Embryonic facial prominence (tissue), 1 donor: ENCODE measurements at regions not wholly inside any gene's neighbourhood (a gene's known extent, or its start where the extent isn't known, plus 50 kb on each side); places are given as distances from the start of the nearest gene placed in this dataset.
A peak's percentile ranks its signal among the peaks of the same experiment; 100 is the strongest.

ENCODE experiments used
- DNase-seq: peaks from one replicate; pipeline ENCODE4 v3.0.0-alpha.2; 2016; ENCODE audit errors: extremely low spot score

DNA sequence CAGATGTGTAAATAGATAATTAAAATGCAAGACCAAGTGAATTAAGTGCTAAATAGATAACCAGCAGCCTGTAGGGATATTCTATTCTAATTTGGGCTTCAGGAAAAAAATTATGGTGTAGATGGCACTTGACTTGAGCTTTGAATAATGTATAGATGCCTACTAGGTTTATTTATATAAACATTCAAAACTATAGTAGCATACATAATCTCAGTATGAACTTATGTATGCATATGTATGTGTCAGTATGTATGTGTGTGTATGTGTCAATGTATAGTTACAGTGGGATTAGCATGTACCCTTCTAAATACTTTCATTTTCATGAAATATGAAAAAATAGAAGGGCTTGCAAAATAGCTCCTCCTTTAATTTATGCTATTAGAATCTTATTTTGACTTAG lies 207.3 kb upstream of the PPP1R3A start:
- DNase-seq: no peak

DNA sequence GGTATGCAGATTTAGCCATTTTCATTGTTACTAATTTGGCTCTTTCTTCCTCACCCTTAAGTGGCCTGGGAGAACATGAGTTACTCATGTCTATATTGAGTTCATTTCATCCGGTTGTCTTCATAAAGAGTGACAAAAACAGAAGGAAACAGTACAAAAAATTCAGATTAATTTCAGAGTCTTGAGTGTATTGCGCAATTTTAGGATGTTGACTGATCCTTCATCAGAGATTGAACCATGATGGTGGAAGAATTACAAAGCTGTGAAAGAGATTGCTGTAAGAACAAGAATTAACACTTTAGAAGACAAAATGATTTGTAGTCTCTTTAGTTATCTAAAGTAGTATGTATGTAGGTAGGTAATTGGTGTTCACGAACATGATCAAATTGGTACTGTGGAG lies 194.0 kb upstream of the PPP1R3A start:
- DNase-seq: no peak

DNA sequence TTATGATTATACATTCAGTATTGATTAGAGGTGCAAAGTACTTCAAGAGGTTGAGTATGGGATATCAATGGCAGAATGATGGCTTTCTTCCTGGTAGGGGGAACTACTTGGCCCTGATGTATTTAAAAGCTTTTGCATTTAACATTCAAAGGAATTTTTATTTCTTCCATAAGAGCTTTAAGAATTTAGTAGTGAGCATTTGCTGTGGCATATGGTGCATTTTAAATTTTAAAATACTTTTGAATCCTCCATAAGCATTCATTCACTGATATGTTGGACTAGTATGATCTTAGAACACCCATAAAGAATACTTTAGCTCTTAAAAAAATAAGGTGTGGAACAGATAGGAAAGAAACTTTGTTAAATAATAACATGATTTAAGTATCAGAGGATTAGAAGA lies 191.9 kb upstream of the PPP1R3A start:
- no peak for DNase-seq

DNA sequence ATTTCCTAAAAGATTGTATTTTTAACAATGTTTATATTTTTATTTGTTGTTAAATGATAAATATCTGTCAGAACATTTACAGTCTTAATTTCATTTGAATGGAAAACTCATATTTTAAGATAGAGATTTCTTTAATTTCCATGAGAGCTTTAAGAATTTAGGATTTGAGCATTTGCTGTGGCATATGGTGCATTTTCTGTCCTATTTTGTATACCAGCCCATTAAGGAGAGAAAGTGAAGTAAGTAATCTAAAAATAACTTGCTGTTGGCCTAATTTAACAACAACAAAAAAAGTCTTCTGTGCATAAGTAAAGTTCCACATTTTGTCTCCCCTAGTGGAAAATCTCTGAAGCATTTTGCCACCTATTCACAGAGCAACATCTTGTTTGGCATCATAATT lies 190.9 kb upstream of the PPP1R3A start:
- no peak for DNase-seq

DNA sequence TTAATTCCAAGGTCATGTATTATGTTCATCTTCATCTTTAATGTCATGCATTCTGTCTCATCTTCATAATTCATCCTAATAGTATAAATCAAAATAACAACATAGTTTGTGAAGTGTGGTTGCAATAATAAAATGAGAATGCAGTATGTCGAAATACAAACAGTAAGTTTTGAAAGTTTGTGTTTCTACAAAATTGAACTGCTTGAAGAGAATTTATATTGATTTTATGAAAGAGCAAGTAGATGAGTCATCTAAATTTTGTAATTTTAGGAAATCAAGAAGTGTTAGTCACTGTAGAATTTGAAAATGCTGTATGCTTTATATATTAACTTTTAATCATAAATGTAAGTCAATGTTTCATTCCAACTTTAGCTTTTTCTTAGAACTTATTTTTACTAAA lies 190.5 kb upstream of the PPP1R3A start:
- no peak for DNase-seq

DNA sequence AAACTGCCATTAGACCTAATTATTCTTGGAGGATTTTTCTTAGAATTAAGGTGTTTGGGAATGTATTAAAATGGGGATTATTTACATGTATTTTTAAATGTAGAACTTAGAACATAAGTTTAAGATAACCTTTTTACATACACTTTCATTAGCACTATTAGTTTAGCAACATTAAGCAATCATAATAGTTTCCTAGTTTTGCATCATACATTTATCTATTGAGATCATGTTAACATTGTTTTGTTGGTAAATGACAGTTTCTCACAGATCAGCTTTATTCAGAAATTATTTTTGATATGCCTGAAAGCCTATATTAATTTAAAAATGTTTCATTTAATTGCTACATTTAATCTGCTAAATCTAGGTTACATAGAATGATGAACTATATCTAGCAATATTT lies 189.7 kb upstream of the PPP1R3A start:
- no peak for DNase-seq

DNA sequence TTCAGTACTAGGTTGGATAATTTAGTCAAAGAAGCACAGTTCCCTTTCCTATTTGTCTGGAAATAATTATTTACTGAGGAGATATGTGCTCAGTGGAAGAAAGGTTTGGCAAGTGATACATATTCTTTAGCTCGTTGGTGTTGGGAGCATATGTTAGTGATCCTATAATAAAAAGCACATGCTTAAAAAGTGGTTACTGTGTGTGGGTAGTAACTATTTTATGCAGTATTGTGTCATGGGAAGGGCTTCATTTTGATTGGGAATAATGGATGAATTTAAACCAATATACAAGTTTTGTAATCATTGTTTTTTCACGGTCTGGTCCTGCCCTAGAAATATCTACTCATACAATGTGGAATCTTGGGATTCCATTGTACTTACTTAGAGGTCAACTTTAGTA lies 188.7 kb upstream of the PPP1R3A start:
- DNase-seq: no peak

DNA sequence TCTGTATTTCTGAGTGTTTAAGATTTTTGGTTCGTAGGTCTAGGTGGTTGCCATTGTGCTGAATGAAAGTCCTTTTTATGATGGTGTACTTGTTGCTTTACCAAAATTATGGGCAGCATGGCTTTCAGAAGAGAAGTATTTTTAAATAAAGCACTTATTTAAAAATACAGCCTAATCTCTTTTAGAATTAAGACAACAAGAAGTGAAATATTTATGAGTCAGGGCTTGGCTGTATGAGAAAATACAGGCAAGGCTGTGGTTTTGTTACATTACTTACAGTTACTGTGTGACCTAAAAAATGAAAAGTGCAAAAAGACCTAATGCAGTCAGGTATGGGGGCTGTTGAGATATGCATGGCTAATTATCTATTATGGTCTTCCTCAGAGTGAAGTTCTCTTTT lies 185.2 kb upstream of the PPP1R3A start:
- DNase-seq: no peak

DNA sequence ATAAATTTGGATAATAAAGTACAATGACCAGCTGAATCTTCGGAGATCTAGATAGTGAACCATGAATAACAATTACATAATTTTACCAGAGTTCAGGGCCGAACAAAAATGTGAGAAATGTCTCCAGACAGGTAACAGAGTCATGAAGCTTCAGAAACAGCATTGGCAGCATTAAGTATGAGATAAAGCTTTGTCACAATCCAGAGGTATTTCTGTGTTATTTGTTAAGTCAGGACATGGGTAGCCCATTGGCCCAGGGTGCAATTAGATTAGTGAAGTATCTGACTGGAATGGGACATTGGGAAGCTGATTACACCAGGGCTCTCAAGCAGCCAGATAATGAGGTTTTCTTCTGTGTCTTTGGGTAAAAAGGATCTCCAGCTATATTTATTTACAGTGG lies 184.2 kb upstream of the PPP1R3A start:
- no peak for DNase-seq

DNA sequence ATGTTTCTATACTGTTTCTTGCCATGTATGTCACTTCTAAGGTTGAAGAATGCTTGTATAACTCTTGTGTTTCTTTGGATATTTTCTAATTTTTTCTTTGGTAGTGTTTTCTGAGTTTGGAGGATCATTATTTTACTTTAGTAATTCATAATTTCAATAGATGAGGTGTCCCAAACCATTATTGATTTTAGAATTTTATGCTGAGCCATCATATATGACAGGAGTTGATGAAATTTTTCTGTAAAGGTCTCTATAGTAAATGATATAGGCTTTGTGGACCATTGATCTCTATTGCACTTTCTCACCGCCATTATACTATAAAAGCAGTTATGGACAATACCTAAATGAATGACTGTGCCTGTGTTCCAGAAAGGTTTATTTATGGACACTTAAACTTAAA lies 183.3 kb upstream of the PPP1R3A start:
- no peak for DNase-seq

DNA sequence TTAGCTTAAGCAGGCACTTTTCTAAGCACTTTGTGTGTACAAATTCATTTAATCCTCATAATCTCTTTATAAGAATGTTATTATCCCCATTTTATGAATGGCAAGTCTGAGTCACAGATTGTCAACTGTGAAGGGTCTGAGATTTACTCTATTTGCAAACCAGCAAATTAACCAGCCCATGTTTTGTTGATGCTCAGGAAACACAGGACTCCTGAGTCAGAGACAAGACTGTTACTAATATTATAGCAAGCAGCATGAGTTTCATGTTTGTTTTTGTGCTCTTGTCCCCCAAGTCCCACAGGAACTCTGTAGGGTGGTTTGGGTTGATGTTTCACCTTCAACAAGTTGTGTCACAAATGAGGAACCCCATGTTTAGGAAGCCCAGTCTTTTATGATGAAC lies 182.0 kb upstream of the PPP1R3A start:
- DNase-seq: no peak

DNA sequence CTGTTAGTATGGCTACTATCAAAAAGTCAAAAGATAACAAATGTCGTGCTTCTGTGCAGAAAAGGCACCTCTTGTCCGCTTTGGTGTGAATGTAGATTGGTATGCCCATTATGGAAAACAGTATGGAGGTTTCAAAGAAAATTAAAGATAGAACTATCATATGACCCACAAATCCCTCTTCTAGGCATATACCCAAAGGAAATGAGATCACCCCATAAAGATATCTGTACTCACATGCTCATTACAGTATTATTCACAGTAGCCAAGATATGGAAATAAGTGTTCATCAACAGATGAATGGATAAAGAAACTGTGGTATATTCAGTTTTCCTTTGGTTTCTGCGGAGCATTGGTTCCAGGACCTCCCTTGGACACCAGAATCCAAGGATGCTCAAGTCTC lies 180.5 kb upstream of the PPP1R3A start:
- no peak for DNase-seq

DNA sequence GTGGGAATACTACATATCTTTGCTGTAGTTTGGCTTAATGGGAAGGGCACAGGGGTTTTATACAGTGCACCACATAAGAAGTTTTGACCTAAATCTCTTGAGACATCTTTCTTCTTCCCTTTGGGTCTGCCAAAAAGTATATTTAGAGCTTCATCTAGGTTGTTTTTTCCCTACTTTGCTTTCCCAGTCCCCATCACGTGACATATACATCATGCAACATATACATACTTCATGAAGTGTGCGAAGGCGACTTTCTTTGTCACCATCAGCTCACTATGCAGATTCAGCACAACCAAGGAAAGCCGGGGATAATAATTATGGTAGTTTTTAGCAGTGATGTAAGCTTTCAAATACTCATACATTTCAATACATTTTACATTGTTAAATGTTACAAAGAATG lies 177.1 kb upstream of the PPP1R3A start:
- no peak for DNase-seq

DNA sequence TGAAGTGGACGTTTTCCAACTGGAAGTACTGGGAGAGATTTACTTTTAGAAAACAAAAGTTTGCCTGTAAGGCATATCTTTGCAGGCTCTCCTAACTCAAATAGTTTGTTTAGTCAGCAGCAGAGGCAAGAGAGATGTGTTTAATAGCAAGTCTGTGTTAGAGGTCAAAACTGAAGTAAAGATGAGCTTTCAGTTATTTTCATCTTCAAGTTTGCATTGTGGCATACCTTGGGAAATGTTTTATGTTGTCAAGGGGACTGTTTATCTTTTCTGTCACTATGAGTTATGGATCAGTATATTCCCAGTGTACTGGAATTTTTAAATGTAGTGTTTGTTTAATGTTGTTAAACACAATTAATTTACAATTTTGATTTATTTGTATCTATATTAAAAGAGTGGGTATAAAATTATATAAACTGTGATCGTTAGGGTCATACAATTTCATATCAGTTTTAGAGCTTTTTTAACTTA lies 169.7 kb upstream of the PPP1R3A start:
- DNase-seq: no peak

DNA sequence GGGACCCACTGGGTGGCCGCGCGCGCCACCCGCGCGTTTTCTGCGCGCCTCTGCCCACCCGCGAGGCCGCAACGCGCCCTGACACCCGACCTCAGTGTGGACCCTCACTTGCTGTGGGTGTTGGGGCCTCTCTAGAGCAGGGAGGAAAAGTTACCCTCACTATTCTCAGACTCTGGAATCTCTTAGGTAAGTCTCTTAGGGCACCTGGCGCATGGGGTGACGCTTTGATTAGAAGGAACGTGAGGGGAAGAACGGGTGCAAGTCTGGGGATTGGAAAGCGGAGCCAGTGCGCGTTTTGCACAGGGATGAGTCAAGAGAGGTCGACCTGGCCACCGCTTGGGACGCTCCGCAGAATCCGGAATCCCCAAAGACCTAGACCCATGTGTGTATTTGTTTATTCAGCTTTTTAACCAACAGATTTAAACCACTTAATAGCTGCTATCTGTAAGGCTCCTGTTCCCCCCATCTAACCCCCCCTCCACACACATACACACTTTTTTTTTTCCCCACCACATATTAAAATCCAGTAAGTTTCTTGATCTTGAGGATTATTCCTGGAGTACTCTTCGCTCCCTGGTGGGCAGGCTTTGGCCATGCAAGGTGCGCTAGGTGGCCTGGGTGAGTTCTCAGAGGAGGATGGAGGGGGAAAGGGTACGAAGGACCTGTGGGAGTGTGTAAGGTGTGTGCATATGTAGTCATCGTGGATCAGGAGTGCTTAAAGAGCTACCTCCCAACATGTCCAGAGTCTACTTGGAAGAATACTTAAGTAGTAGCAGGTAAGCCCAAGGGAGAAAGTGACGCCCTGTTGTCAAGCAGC lies 169.1 kb upstream of the PPP1R3A start:
- DNase-seq: no peak

DNA sequence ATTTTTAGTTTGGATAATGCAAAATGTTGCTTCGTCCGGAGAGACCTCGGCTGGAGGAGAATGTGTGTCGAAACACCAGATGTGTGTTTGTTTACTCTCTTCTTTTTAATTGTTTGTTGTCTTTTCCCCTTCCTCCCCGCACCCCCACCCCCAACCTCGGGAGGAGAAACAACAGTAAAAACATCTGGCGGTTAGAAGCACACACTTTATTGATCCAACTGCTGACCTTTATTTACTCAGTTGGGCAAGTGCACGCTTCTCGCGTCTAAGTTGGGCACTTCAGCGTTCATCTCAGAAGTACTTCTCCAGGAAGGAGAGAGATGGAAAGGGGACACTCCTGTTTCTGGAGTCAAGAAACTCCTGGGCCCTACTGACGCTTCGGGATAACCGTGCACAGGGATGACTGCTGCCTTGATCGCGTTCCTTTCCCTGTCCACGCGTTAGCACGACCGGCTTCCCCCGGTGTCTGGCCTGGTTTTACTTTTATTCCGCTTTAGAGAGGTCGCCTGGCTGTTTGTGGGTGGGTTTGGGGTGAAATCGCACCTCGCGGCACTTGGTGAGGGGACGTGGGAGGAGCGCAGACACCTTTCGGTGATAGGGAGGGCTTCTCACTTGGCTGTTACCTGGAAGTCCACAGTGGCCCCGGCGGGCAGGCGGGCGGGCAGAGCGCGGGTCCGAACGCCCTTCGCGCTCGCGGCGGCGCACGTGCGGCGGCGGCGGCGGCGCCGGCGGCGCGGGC lies 168.3 kb upstream of the PPP1R3A start:
- DNase-seq: no peak

DNA sequence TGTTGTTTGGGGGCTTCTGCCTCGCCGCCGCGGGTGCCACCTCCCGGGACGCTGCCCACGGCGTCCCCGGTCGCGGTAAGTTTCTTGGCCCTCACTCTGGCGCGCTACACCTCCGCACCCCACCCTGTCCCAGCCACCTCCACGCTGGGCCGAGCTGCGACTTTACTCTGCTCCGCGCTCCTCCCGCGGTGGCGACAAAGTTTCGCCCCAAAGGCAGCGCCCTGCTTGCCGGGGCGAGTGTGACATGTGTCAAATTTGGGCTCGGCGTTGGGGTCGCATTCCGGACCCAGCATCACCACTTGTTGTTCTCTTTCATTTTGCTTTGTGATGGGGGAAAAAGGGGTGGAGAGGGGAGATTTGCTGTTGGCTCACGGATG lies 167.7 kb upstream of the PPP1R3A start:
- no peak for DNase-seq

DNA sequence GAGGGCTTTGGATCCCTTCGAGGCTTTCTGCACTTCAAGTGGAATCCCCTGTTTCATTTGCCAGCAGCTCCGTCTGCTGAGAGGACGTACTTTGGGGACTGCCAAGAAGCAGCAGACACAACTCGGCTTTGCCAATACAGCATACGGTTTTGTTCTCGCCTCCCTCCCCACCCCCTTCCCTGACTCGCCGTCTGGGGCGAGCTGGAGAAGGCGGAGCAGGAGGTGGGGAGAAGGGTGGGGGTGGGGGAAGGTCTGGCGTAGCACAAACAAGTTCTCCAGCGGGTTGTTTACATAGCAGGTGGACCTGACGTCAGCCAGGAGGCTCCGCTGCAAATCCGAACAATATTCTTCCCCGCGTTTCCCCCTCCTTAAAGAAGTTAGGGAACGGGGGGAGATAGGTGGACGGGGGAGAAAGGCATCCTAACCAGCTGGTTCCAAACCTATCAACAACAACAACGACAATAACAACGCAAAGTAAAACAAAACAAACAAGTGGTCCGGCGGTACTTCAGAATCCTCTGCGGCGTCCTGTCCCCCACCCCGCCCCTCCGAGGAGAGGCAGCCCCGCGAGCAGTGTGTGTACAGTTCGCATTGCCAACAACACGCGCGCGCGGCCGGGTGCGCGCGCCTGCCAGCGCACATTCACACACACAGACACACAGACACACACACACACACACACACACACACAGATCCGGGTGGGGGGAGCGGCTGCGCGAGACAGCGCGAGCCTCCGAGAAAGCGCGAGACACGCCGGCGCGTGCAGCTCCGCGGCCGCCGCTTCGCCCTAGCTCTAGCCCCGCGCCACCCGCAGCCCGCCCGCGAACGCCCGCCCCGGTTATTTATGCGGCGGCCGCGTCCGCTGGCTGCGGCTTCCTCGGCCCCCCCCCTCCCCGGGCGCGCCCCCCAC lies 167.0 kb upstream of the PPP1R3A start:
- peak; percentile 82 for DNase-seq

DNA sequence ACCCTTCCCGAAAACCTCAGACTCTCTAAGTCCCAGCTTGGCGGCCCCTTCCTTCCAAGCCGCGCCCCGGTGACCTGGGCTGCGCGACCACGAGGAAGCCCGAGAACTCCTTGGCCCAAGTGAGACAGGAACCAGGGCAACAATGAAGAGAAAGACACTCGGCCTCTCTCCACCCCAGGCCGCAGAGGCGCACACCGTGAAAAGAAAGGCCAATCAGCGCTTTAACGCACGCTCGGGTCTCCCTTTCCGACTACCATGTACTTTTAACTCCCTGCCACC lies 166.4 kb upstream of the PPP1R3A start:
- no peak for DNase-seq

DNA sequence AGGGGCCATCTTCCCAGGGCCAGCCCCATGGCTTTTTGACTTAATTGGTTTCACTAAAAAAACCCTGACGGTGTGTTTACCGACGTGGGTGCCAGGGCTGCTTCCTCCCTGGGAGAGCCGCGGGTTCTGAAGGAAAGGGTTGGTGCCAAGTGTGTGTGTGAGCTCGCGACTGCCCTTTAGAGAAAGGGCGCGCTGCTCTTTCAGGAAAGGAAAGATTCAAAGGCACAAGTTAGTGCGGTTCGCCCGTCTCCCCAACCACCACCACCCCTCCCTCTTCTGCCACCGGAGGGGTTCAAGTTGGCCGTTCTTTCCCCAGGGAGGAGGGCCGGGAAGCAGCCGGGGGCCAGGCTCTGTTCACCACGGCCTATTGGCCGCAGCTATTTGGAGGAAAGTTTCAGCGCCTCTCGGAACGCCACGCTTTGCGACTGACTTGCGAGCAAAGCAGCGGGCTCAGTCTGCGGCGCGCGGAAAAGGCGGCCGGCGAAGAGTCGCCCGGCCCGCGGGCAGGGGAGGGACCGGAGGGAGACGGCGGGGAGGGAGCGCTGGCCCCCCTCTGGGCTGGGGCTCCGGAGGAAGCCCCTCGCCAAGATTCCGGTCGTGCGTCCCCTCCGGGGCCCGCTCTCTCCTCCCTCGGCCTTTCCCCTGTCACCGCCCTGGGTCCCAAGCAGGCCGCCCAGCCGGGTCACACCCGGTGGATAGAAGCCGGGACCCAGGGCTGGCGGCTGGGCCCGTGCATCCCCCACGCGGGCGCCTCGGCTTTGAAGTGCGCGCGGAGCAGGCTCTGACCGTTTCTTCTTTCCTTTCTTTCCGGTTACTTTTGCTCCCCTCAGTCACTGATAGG lies 165.9 kb upstream of the PPP1R3A start:
- DNase-seq: peak; percentile 25

DNA sequence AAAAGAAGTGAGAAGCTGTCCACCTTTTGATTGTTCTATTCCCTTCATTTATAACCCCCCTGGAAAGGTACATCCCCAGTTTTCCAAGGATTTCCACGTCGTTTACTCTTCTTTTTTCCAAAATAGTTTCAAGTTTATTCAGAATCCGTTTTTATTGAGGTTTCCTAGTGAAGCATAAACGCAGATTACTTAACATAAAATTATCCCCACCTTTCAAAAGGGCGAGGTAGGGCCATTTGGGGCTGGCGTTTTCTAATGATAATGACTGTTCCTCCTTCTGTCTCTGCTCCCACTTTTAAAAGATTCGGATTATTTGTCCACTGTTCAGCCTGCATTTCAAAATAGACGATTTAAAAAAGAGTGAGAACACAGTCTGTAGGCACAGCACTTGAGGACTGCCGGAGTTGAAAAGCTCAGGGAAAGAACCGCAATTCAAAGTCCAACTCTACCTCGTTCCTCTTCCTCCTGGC lies 165.2 kb upstream of the PPP1R3A start:
- DNase-seq: no peak
